Tibial nerve (tissue), 4 donors: ENCODE measurements at regions not wholly inside any gene's neighbourhood (a gene's known extent, or its start where the extent isn't known, plus 50 kb on each side); places are given as distances from the start of the nearest gene placed in this dataset.
"Not testable (repeated sequence)": the region's sequence is repeated elsewhere in the genome, so short reads cannot be mapped to it uniquely, and the experiment has no call there.

Source experiments
- EP300 ChIP-seq, 2 donors: sonication (generic); formaldehyde crosslinking; IDR thresholded peaks; one replicate each; pipeline ENCODE4 v1.6.1; 2017; ENCODE audit warnings: antibody characterized with exemption in 2 of 2, mild to moderate bottlenecking in 1 of 2
- POLR2A ChIP-seq, 2 donors: fragments of 450-650 bp; IDR thresholded peaks; one replicate each; pipeline ENCODE4 v1.6.1; 2017; ENCODE audit warnings: antibody characterized with exemption in 2 of 2, mild to moderate bottlenecking in 2 of 2, moderate library complexity in 2 of 2
- TF ChIP-seq, protein P1 (sequence below), 5 experiments: fragments of 200-600 bp in 3 of 5; fragments of 450-650 bp in 2 of 5; sonication (generic) in 3 of 5; IDR thresholded peaks; one replicate each; pipeline ENCODE4 v1.5.1; 2016 to 2019; ENCODE audit warnings: antibody characterized with exemption in 5 of 5, mild to moderate bottlenecking in 3 of 5, moderate library complexity in 2 of 5

GRCh38 chr5:106776515-106776914 is 894.2 kb downstream of the EFNA5 start:
- TF ChIP-seq, protein P1, sequence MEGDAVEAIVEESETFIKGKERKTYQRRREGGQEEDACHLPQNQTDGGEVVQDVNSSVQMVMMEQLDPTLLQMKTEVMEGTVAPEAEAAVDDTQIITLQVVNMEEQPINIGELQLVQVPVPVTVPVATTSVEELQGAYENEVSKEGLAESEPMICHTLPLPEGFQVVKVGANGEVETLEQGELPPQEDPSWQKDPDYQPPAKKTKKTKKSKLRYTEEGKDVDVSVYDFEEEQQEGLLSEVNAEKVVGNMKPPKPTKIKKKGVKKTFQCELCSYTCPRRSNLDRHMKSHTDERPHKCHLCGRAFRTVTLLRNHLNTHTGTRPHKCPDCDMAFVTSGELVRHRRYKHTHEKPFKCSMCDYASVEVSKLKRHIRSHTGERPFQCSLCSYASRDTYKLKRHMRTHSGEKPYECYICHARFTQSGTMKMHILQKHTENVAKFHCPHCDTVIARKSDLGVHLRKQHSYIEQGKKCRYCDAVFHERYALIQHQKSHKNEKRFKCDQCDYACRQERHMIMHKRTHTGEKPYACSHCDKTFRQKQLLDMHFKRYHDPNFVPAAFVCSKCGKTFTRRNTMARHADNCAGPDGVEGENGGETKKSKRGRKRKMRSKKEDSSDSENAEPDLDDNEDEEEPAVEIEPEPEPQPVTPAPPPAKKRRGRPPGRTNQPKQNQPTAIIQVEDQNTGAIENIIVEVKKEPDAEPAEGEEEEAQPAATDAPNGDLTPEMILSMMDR (IDR thresholded peaks at IDR 0.05), result not testable (repeated sequence)
- not testable (repeated sequence) for TF ChIP-seq EP300, POLR2A (IDR thresholded peaks at IDR 0.05)
